GM21717 (cell line): ENCODE measurements at regions not wholly inside any gene's neighbourhood (a gene's known extent, or its start where the extent isn't known, plus 50 kb on each side); places are given as distances from the start of the nearest gene placed in this dataset.

Experiments
- ATAC-seq: cut with Tn5 transposase; IDR thresholded peaks from one replicate; pipeline ENCODE4 v1.9.1; 2021; ENCODE audit warnings: mild to moderate bottlenecking, moderate library complexity; ENCODE audit not compliant: unreplicated experiment

GRCh38 chr12:93318720-93319522 is 58.8 kb upstream of the NUDT4 start:
- ATAC-seq: no peak

- no peak for ATAC-seq
Observed at GRCh38 chr12:93319523-93320050, 58.1 kb upstream of the NUDT4 start.

DNA sequence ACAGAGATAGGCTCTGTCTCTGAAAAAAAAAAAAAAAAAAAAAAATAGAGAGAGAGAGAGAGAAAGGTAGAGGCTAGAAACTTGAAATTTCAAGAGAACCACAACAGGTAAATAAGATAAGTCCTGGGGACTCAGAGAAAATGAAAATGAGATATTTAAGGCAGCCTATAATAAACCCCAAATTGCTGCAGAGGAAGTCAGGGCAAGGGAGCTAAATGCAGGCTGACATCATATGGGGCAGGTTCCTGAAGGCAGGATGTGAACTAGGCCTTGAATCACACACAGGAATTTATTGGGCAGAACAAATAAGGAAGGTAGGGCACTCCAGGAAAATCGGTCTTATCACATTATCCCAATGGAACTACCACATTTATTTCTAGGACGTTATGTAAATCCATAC is 54.9 kb upstream of the NUDT4 start:
- no peak for ATAC-seq

DNA sequence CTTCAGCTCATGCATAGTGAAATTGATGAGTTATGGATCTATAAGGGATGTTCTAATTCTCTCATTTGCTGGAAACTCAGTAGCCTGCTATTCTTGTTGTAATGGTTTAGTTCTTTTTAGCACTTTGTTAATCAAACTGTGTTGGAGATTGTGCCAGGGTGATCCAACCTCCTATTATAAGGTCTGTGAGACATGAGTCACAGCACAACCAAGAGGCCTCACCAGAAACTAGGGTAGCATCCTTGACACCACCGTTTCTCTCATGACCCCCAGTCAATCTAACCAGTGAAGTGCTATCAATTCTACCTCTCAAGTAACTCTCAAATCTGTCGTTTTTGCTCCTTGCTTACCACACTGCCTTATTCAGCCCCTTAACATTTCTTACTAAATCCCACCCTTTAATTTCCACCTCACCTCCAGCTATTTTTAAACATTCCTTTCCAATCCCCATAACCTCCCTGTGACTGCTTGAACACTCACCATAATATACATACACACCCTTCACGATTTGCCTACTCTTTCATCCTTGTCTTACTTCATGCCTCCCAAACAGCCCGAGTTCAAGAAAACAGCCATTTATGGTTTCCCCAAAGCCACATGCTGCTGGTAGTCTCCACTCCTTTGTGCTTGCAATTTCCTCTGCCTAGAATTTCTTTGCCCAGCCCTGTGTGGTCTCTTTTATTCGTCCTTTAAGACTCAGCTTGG is 53.9 kb upstream of the NUDT4 start:
- ATAC-seq: no peak

DNA sequence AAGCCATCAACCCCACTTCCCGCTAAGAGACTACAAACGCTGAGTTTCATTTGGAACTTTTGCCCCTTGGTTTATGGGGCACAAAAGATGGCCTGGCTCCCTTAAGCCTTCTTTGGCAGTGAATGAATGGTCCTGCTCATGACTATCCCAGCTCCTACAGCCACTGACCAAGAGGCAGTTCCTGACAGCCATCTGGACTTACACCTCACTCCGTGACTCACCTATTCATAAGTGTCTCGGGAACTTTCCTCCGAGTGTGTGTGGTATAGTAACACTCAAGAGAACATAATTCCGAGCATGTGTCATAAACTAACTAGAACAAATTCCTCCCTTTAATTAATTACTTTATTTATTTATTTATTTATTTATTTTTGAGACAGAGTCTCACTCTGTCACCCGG is 51.9 kb upstream of the NUDT4 start:
- no peak for ATAC-seq
